ENCODE measurements at regions not wholly inside any gene's neighbourhood (a gene's known extent, or its start where the extent isn't known, plus 50 kb on each side); places are given as distances from the start of the nearest gene placed in this dataset.

- peak; percentile 44 for DNase-seq
- 88 to 92% (median 88%) methylated on average over 15 of the region's 15 CpGs for WGBS, 5 donors
Measured at GRCh38 chr17:79541056-79541850, 69.6 kb downstream of the RBFOX3 start.

GRCh38 chr17:79539944-79540705 is 70.7 kb downstream of the RBFOX3 start:
- TF ChIP-seq POLR2AphosphoS5 (IDR thresholded peaks at IDR 0.05) (no peak), CTCF (IDR thresholded peaks at IDR 0.05 in 8 of 11, conservative IDR thresholded peaks at IDR 0.05 in 3 of 11) (no peak), POLR2A (IDR thresholded peaks at IDR 0.05) (no peak)
- WGBS, 5 donors: 68 to 82% (median 74%) methylated on average over 17 to 25 of the region's 25 CpGs
- H3K4me3 ChIP-seq: no peak overlapping the region
- H3K27ac ChIP-seq: no peak overlapping the region
- H3K36me3 ChIP-seq: no peaks in the 10 kb centered on the region
- peaks cover 0 to 12% (median 0%) of the 10 kb centered on the region in 6 donors for H3K4me1 ChIP-seq
- intact Hi-C loops (cut with DNase I; ENCODE audit: low total_unique reads): no loop called here
- no peaks in the 10 kb centered on the region for H3K9me3 ChIP-seq
- H3K27me3 ChIP-seq (replicated peaks in 1 of 7): peaks cover 0 to 72% (median 5%) of the 10 kb centered on the region in 7 donors
- DNase-seq: peak; percentile 57

More at GRCh38 chr17:79541056-79541850, 69.6 kb downstream of the RBFOX3 start:
- peaks cover 0 to 12% (median 0%) of the 10 kb centered on the region in 6 donors for H3K4me1 ChIP-seq
- H3K4me3 ChIP-seq: no peak overlapping the region
- TF ChIP-seq POLR2A (IDR thresholded peaks at IDR 0.05): no peak
- no peak for TF ChIP-seq CTCF (IDR thresholded peaks at IDR 0.05 in 8 of 11, conservative IDR thresholded peaks at IDR 0.05 in 3 of 11)
- TF ChIP-seq POLR2AphosphoS5 (IDR thresholded peaks at IDR 0.05): no peak
- no peaks in the 10 kb centered on the region for H3K9me3 ChIP-seq
- peaks cover 0 to 77% (median 5%) of the 10 kb centered on the region in 7 donors for H3K27me3 ChIP-seq (replicated peaks in 1 of 7)
- H3K27ac ChIP-seq: no peak overlapping the region
- H3K36me3 ChIP-seq: no peaks in the 10 kb centered on the region
- intact Hi-C loops (cut with DNase I; ENCODE audit: low total_unique reads): no loop called here

GRCh38 chr17:79538291-79538690 is 72.6 kb downstream of the RBFOX3 start:
- no peak overlapping the region for H3K27ac ChIP-seq
- TF ChIP-seq CTCF (IDR thresholded peaks at IDR 0.05 in 8 of 11, conservative IDR thresholded peaks at IDR 0.05 in 3 of 11): no peak
- TF ChIP-seq POLR2A (IDR thresholded peaks at IDR 0.05): no peak
- TF ChIP-seq POLR2AphosphoS5 (IDR thresholded peaks at IDR 0.05): no peak
- H3K9me3 ChIP-seq: no peaks in the 10 kb centered on the region
- 78 to 90% (median 82%) methylated on average over 4 to 6 of the region's 6 CpGs for WGBS, 5 donors
- intact Hi-C loops (cut with DNase I; ENCODE audit: low total_unique reads): no loop called here
- H3K4me3 ChIP-seq: no peak overlapping the region
- DNase-seq: peak; percentile 36
- peaks cover 0 to 74% (median 6%) of the 10 kb centered on the region in 7 donors for H3K27me3 ChIP-seq (replicated peaks in 1 of 7)
- peaks cover 0 to 12% (median 0%) of the 10 kb centered on the region in 6 donors for H3K4me1 ChIP-seq
- no peaks in the 10 kb centered on the region for H3K36me3 ChIP-seq

- Histone ChIP-seq H3K4me3 (no peak overlapping the region), H3K27ac (no peak overlapping the region), H3K9me3 (no peaks in the 10 kb centered on the region), H3K27me3 (replicated peaks in 1 of 7) (peaks cover 0 to 74% (median 12%) of the 10 kb centered on the region in 7 donors), H3K36me3 (no peaks in the 10 kb centered on the region), H3K4me1 (peaks cover 0 to 12% (median 0%) of the 10 kb centered on the region in 6 donors)
- 73 to 90% (median 79%) methylated on average over 2 to 4 of the region's 4 CpGs for WGBS, 5 donors
- peak; percentile 42 for DNase-seq
- intact Hi-C loops (cut with DNase I; ENCODE audit: low total_unique reads): no loop called here
- TF ChIP-seq POLR2A (IDR thresholded peaks at IDR 0.05): no peak
- TF ChIP-seq POLR2AphosphoS5 (IDR thresholded peaks at IDR 0.05): no peak
- no peak for TF ChIP-seq CTCF (IDR thresholded peaks at IDR 0.05 in 8 of 11, conservative IDR thresholded peaks at IDR 0.05 in 3 of 11)
Measured at GRCh38 chr17:79537686-79538085, 73.2 kb downstream of the RBFOX3 start.
